G401.6 (cell line): ENCODE measurements at regions not wholly inside any gene's neighbourhood (a gene's known extent, or its start where the extent isn't known, plus 50 kb on each side); places are given as distances from the start of the nearest gene placed in this dataset.
"Not testable (repeated sequence)": the region's sequence is repeated elsewhere in the genome, so short reads cannot be mapped to it uniquely, and the experiment has no call there.

Source experiments
- FAIRE-seq: peaks from 2 replicates; lab custom pipeline; 2012; peaks lifted over from hg19 to GRCh38; lab: Jason Lieb, UNC

DNA sequence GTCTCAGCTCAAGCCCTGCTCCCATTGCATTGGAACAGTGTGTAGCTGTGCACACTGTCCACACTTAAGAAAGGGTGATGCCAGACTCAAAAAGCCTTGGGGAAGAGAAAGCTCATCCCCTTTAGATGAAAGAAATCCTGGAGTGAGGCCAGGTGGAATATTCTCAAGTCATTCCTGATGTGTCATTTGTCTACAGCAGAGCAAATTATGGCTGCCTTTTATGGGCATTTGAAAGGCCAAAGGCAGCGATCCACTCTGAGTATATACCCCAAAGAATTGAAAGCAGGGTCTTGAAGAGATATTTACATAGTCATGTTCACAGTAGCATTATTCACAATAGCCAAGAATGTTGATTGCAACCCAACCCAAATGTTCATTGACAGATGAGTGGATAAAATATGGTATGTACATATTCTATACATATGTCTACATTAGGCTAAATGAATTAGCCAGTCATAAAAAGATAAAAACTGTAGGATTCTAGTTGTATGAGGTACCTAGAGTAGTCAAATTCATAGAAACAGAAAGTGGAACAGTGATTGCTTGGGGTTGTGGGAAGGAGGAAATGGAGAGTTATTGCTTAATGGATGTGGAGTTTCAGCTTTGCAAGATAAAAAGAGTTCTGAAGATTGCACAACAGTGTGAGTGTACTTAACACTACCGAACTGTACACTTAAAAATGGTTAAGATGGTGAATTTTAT lies 214.9 kb downstream of the KCNRG start:
- no peak for FAIRE-seq

- no peak for FAIRE-seq
Observed at GRCh38 chr13:50230662-50230978, 215.4 kb downstream of the KCNRG start.

DNA sequence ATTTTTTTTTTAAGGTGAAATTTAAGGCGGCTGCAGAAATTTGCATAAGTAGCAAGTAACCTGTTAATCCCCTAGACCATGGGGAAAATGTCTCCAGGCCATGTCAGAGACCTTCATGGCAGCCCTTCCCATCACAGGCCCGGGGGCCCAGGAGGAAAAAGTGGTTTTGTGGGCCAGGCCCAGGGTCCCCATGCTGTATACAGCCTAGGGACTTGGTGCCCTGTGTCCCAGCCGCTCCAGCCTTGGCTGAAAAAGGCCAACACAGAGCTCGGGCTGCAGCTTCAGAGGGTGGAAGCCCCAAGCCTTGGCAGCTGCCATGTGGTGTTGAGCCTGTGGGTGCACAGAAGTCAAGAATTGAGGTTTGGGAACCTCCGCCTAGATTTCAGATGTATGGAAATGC lies 218.3 kb downstream of the KCNRG start:
- FAIRE-seq = not testable (repeated sequence)

- FAIRE-seq = no peak
Observed at GRCh38 chr13:50235604-50236342, 220.5 kb downstream of the KCNRG start.

GRCh38 chr13:50236898-50237318 lies 221.7 kb downstream of the KCNRG start:
- FAIRE-seq = no peak

DNA sequence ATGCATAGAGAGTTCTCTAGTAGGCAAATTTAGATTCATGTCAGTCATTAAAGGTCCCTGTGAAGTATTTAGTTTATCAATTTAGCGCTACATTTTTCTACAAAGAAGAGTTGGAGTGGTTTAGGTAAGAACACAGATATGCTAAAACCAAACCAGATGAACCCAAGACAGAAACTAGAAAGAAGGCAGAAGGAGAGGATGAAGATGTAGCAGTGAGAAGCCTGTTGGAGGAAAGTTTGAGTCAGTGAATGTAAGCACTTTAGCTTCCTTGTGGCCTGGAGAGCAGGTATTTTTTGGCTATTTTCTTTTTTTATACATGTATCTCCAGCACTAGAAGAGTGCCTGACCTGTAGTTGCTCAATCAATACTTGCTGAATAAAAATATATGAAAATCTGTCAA lies 223.7 kb downstream of the KCNRG start:
- FAIRE-seq = no peak

DNA sequence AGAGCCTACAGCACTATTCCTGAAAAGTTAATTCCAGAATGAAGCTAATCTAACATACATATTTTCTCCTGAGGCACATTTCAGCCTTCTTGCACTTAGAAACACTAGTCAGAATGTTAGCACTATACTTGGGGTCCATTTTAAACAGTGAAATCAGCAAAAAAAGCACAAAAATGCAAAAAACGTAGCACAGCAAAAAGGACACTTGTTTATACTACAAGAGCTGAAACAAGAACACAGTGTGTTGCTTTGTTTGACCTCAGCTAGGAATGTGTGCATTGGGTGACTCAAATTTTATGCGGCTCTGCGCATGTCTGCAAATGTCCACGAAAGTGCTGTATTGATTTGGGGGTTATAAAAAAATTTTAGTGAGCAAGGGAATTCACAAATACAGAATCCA lies 226.2 kb downstream of the KCNRG start:
- no peak for FAIRE-seq

GRCh38 chr13:50243931-50244330 lies 228.7 kb downstream of the KCNRG start:
- FAIRE-seq = no peak

DNA sequence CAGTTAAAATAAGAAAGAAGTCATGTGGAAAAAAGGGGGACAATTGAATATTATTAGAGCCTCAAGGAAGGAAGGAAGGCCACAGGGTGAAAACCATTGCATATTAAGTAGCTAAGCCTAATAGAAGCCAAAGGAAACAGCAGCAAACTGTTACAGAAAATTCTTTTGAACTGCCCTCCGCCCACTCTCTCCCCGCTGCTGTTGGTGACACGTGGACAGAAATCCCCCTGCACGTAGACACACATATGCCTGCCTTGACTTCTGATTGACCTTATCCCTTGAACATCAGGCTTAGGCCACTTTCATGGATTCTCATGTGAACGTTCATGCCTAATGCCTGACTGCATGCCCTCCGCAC lies 229.1 kb downstream of the KCNRG start:
- no peak for FAIRE-seq

DNA sequence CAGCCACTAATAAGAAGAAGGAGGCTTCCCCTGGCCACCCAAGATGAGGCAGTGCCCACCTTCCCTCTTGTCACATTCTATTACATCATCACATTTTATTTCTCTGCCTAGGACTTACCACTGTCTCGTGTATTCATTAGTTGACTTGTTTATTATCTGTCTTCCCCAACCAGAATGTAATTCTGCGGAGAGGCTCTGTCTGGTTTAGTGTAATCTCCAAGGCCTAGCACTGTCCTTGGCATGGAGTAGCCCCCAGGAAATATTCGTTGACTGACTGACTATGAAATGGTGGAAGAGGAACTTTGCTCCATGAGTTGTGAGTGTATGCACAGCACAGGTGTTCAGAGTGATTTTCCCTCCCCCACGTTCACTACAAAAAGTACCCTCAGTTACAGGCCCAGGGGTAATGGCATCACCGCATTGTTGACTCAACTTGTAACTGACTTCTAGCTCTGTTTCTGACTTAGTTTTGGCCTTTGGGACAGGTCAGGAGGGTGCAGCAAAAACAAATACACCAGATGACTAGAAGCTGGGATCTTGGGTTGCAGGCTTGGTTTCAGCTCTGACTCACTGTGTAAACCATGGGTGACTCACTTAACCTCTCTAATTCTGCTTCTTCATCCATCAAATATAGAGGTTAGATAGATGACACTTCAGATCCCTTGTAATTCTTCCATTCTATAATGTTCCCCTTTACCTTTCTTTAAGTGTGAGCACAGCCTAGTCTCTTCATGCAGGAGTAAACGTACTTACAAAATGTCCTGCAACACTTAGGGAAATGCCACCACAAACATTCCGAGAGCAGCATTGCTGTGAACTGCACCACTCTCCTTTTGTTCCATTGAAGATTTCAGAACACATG lies 229.7 kb downstream of the KCNRG start:
- FAIRE-seq = no peak

DNA sequence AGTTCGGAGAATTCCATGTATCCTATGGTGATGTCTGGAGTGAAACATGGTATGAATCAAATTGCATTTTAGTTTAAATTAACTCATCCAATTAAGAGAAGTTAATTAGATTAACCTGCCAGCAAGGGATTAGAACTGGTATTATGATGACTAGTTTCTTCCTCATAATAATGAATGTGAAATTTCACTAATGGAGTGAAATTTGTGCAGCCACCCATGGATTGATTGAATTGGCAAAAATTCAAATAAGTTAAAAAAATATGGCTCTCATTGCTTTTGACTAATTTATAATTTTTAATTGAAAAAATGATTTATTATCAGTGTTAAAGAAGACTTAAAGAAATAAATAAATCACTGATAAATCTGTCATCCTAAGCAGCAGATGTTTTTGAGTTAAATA lies 232.0 kb downstream of the KCNRG start:
- no peak for FAIRE-seq

DNA sequence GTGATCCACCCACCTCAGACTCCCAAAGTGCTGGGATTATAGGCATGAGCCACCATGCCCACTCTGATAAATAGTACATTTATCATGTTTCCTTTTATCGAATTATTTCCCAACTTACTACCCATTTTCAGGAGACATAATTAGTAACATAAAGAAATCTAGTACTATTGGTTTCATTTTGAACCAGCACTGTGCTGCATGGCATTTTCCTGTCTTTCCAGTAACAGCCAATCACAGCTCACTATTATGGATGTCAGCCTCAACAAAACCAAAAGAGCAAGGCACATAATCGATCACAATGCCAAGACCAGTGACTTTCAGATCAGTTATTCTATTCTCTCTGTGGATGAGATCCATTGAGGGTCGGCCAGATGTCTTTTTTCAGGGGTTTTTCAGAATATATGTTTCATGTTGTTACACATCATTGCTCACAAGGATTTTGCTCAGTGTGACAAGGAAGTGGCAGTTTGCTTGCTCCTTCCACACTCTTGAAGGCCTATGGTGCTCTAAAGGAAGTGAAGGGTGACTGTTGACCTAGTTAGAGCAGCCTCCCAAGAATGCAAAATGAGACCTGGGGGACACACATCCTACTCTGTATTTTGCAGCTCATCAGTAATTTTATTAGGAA lies 233.4 kb downstream of the KCNRG start:
- no peak for FAIRE-seq

DNA sequence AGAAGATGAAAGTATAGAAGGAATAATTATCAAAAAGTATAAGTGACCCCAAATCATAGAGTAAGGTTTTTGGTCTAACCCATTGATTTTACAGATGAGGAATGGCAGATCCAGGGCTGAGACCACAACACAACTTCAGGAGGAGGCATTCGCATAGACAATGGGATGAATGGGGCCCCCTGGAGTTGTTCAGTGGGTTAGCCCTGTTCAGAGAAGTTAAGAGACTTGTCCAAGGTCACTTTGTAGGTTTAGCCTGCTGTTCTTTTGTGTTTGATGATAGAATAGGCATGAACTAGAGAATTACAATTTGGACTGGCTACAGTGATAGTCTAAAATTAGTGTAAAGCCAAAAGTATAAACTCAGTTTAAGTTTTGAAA lies 233.9 kb downstream of the KCNRG start:
- no peak for FAIRE-seq

DNA sequence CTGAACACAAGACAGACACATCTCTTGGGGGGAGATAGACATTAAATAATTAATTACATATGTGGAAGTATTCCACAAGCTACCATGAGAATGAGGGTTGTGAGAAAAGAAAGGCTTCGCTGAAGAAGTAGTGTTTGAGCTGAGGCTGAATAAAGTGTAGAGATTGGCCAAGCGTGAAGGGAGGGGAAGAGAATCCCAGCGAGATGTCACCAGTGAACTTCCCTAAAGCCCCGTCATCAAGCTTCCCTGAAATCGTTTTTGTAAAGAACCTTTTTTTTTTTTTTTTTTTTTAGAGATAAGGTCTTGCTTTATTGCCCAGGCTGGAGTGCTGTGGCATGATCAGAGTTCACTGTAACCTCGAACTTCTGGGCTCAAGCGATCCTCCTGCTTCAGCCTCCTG lies 235.2 kb downstream of the KCNRG start:
- FAIRE-seq = no peak

DNA sequence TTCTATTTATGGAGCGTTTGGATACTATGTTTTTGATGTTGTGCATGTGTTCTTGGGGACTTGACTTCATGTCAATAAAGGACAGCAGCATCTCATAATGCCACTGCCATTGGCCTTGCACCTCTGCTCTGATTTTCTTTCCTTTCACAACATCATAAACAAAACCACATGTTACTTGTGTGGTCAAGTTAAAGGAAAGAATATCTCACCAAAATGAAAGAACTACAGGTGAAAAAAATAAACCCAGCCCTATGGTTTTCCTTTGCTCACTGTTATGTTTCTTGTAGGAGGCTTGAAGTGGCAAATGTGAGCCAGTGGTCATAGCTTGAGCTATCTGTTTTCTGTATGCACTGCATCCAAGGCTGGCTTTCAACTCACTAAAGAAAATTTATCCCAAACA lies 240.4 kb downstream of the KCNRG start:
- no peak for FAIRE-seq

GRCh38 chr13:50256536-50257321 lies 241.5 kb downstream of the KCNRG start:
- not testable (repeated sequence) for FAIRE-seq

DNA sequence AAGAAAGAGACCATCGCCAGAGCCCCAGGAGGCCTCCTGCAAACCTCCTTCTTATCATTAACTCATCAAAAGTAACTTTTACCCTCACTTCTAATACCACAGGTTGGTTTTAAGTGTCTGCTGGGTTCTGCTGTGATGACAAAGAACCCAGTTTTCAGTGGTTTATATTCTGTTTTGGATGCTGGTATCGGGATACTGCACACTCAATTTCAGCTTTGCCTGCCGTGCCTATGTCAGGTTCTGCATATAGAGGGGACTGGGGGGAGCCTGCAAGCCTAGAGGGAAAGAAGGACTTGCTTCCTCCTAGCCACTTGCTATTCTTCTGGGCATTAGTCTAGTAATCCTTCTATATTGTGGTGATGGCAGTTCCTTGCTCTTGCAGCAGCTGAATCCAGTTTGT lies 242.4 kb downstream of the KCNRG start:
- FAIRE-seq = no peak

GRCh38 chr13:50261130-50261901 lies 246.1 kb downstream of the KCNRG start:
- no peak for FAIRE-seq

- no peak for FAIRE-seq
Observed at GRCh38 chr13:50267066-50267465, 251.8 kb downstream of the KCNRG start.

- FAIRE-seq = no peak
Observed at GRCh38 chr13:50267917-50268316, 252.7 kb downstream of the KCNRG start.

- FAIRE-seq = no peak
Observed at GRCh38 chr13:50268500-50268899, 253.3 kb downstream of the KCNRG start.
